ENCODE measurements at regions not wholly inside any gene's neighbourhood (a gene's known extent, or its start where the extent isn't known, plus 50 kb on each side); places are given as distances from the start of the nearest gene placed in this dataset.
"Not testable (repeated sequence)": the region's sequence is repeated elsewhere in the genome, so short reads cannot be mapped to it uniquely, and the experiment has no call there.

- DNase-seq: peak in 1 of 2 donors; percentile 50
Measured at GRCh38 chr7:130948822-130949221, 214.8 kb upstream of the KLF14 start.

GRCh38 chr7:130949550-130949949, 215.5 kb upstream of the KLF14 start:
- DNase-seq: no peak

GRCh38 chr7:130950054-130950453, 216.0 kb upstream of the KLF14 start:
- no peak for DNase-seq

GRCh38 chr7:130950741-130951140, 216.7 kb upstream of the KLF14 start:
- DNase-seq: no peak

- DNase-seq: no peak
Measured at GRCh38 chr7:130951303-130951975, 217.4 kb upstream of the KLF14 start.

- no peak for DNase-seq
Measured at GRCh38 chr7:130951976-130952876, 218.2 kb upstream of the KLF14 start.

GRCh38 chr7:130953196-130953595, 219.2 kb upstream of the KLF14 start:
- no peak for DNase-seq

- no peak for DNase-seq
Measured at GRCh38 chr7:130954918-130955564, 221.0 kb upstream of the KLF14 start.

- no peak for DNase-seq
Measured at GRCh38 chr7:130955565-130955919, 221.5 kb upstream of the KLF14 start.

- DNase-seq: no peak
Measured at GRCh38 chr7:130956417-130957136, 222.6 kb upstream of the KLF14 start.

GRCh38 chr7:130957137-130957513, 223.1 kb upstream of the KLF14 start:
- DNase-seq: no peak

GRCh38 chr7:130957722-130958435, 223.9 kb upstream of the KLF14 start:
- not testable (repeated sequence) for DNase-seq

- DNase-seq: peak in 1 of 2 donors; percentile 21
Measured at GRCh38 chr7:130958846-130959245, 224.8 kb upstream of the KLF14 start.

- DNase-seq: peak in 1 of 2 donors; percentile 56
Measured at GRCh38 chr7:130959743-130960207, 225.8 kb upstream of the KLF14 start.

- DNase-seq: peak; percentile 95 to 97
Measured at GRCh38 chr7:130960208-130960988, 226.4 kb upstream of the KLF14 start.

- DNase-seq: peak; percentile 65 to 85
Measured at GRCh38 chr7:130961128-130961601, 227.2 kb upstream of the KLF14 start.

- no peak for DNase-seq
Measured at GRCh38 chr7:130962109-130962508, 228.1 kb upstream of the KLF14 start.

- DNase-seq: peak; percentile 55 to 77
Measured at GRCh38 chr7:130963339-130963738, 229.3 kb upstream of the KLF14 start.

- no peak for DNase-seq
Measured at GRCh38 chr7:130965515-130965914, 231.5 kb upstream of the KLF14 start.

GRCh38 chr7:130966246-130967009, 232.4 kb upstream of the KLF14 start:
- DNase-seq: no peak
